ENCODE measurements at regions not wholly inside any gene's neighbourhood (a gene's known extent, or its start where the extent isn't known, plus 50 kb on each side); places are given as distances from the start of the nearest gene placed in this dataset.

DNA sequence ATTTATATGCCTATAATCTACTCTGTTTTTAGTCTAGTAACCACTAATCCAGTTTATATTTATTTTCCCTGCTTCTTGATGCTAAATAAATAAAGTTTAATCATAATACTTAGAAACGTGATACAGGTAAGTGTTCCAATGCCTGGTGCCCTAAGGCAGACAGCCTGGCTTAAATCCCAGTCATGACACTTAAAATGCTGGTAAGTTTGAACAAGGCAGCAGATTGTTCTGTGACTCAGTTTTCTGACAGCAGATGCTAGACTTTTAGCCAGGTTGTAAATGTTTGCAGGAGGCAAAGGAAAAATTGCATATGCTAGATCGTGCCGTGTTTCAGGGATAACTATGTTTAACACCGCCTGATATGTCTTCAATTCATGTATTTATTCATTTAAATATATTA is 2661.6 kb downstream of the PCDH7 start:
- TF ChIP-seq, protein P1, sequence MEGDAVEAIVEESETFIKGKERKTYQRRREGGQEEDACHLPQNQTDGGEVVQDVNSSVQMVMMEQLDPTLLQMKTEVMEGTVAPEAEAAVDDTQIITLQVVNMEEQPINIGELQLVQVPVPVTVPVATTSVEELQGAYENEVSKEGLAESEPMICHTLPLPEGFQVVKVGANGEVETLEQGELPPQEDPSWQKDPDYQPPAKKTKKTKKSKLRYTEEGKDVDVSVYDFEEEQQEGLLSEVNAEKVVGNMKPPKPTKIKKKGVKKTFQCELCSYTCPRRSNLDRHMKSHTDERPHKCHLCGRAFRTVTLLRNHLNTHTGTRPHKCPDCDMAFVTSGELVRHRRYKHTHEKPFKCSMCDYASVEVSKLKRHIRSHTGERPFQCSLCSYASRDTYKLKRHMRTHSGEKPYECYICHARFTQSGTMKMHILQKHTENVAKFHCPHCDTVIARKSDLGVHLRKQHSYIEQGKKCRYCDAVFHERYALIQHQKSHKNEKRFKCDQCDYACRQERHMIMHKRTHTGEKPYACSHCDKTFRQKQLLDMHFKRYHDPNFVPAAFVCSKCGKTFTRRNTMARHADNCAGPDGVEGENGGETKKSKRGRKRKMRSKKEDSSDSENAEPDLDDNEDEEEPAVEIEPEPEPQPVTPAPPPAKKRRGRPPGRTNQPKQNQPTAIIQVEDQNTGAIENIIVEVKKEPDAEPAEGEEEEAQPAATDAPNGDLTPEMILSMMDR (IDR thresholded peaks at IDR 0.05) = no peak
- no peak for TF ChIP-seq POLR2A (IDR thresholded peaks at IDR 0.05)
- no peak for TF ChIP-seq EP300 (IDR thresholded peaks at IDR 0.05)
